SK-N-MC (cell line): ENCODE measurements at regions not wholly inside any gene's neighbourhood (a gene's known extent, or its start where the extent isn't known, plus 50 kb on each side); places are given as distances from the start of the nearest gene placed in this dataset.

Experiments used
- EZH2 ChIP-seq: fragments of 200-600 bp; sonication (generic); IDR thresholded peaks from one replicate; pipeline ENCODE4 v1.6.1; 2017; ENCODE audit warnings: antibody characterized with exemption
- FOXP2 ChIP-seq: optimal IDR thresholded peaks from 2 replicates; pipeline ENCODE3; 2011; ENCODE audit warnings: mild to moderate bottlenecking, moderate library complexity; ENCODE audit not compliant: insufficient read depth; ENCODE audit errors: extremely low read length, control extremely low read depth
- POLR2AphosphoS5 ChIP-seq: IDR thresholded peaks from 2 replicates; pipeline ENCODE4 v1.6.1; 2012; ENCODE audit warnings: mild to moderate bottlenecking, low read depth, low read length, borderline replicate concordance

DNA sequence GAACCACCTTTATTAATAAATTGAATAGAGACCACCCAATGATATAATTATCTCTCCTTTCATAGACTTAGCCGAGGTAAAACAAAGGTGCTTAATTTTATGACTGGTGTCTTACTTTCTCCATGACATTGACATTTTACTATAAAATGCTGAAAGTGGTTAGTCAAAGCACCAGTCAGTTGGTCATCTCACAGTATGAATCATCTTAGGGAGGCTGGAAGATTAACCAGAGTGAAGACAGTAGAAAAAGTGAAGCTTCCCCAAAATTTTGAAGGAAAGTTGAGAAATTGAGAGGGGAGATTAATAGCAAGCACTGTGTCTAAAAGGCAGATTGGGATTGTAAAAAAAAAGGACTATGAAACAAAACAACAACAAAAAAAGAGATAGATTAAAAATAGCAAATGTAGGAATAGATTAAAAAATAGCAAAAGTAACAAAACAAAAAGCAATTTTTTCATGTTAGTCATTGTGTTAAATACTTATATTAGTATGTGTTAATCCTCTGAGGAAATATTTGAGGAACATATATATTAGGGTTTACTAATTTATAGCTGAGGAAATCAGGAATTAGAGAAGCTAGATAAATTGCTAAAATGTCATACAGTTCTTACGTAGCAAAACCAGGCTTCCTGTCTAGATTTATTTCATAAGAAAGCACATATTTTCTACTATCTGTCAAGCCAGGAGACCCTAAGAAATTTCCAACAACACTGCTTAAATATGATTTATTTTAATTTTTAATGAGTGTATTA is 557.3 kb upstream of the ANO5 start:
- TF ChIP-seq POLR2AphosphoS5 = no peak
- TF ChIP-seq EZH2 = no peak
- TF ChIP-seq FOXP2 = no peak
